HL-60 (cell line): ENCODE measurements at regions not wholly inside any gene's neighbourhood (a gene's known extent, or its start where the extent isn't known, plus 50 kb on each side); places are given as distances from the start of the nearest gene placed in this dataset.

Experiments used
- GABPA ChIP-seq: IDR thresholded peaks from 2 replicates; pipeline ENCODE4 v1.6.1; 2012; ENCODE audit warnings: low read depth
- POLR2AphosphoS5 ChIP-seq: IDR thresholded peaks from 2 replicates; pipeline ENCODE4 v1.6.1; 2012; ENCODE audit warnings: low read depth
- SPI1 ChIP-seq: IDR thresholded peaks from 2 replicates; pipeline ENCODE4 v1.6.1; 2012; ENCODE audit warnings: low read depth, mild to moderate bottlenecking, borderline replicate concordance
- TF ChIP-seq, protein P1 (sequence below): IDR thresholded peaks from one replicate; pipeline ENCODE4 v1.5.1; 2011; ENCODE audit warnings: low read length, control low read depth, inconsistent platforms; ENCODE audit not compliant: insufficient read depth
- TF ChIP-seq, protein P2 (sequence below): IDR thresholded peaks from 2 replicates; pipeline ENCODE4 v1.6.1; 2012; ENCODE audit warnings: low read depth; ENCODE audit not compliant: insufficient replicate concordance

DNA sequence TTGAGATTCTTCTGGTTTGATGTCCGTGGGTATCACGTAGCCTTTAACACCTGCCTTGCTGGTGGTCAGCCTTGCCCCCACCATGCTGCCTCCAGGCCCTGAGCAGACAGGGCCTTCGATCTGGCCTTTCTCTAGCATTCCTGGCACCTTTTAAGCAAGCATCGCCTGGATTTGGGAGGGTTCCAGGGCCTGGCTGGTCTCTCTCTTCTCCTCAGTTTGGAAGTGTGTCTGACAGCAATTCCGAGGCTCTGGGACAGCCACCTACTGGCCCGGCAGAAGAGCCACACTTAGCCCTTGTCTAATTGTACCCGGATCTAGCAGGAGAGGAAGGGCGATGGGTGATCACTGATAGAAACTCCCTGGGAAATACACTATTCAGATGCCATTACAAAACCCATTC is 441.3 kb upstream of the MKI67 start:
- TF ChIP-seq GABPA (no peak), POLR2AphosphoS5 (no peak), SPI1 (no peak)
- TF ChIP-seq, protein P1, sequence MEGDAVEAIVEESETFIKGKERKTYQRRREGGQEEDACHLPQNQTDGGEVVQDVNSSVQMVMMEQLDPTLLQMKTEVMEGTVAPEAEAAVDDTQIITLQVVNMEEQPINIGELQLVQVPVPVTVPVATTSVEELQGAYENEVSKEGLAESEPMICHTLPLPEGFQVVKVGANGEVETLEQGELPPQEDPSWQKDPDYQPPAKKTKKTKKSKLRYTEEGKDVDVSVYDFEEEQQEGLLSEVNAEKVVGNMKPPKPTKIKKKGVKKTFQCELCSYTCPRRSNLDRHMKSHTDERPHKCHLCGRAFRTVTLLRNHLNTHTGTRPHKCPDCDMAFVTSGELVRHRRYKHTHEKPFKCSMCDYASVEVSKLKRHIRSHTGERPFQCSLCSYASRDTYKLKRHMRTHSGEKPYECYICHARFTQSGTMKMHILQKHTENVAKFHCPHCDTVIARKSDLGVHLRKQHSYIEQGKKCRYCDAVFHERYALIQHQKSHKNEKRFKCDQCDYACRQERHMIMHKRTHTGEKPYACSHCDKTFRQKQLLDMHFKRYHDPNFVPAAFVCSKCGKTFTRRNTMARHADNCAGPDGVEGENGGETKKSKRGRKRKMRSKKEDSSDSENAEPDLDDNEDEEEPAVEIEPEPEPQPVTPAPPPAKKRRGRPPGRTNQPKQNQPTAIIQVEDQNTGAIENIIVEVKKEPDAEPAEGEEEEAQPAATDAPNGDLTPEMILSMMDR, result no peak
- TF ChIP-seq, protein P2, sequence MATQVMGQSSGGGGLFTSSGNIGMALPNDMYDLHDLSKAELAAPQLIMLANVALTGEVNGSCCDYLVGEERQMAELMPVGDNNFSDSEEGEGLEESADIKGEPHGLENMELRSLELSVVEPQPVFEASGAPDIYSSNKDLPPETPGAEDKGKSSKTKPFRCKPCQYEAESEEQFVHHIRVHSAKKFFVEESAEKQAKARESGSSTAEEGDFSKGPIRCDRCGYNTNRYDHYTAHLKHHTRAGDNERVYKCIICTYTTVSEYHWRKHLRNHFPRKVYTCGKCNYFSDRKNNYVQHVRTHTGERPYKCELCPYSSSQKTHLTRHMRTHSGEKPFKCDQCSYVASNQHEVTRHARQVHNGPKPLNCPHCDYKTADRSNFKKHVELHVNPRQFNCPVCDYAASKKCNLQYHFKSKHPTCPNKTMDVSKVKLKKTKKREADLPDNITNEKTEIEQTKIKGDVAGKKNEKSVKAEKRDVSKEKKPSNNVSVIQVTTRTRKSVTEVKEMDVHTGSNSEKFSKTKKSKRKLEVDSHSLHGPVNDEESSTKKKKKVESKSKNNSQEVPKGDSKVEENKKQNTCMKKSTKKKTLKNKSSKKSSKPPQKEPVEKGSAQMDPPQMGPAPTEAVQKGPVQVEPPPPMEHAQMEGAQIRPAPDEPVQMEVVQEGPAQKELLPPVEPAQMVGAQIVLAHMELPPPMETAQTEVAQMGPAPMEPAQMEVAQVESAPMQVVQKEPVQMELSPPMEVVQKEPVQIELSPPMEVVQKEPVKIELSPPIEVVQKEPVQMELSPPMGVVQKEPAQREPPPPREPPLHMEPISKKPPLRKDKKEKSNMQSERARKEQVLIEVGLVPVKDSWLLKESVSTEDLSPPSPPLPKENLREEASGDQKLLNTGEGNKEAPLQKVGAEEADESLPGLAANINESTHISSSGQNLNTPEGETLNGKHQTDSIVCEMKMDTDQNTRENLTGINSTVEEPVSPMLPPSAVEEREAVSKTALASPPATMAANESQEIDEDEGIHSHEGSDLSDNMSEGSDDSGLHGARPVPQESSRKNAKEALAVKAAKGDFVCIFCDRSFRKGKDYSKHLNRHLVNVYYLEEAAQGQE, result no peak
